Adrenal gland (tissue), 5 donors: ENCODE measurements at regions not wholly inside any gene's neighbourhood (a gene's known extent, or its start where the extent isn't known, plus 50 kb on each side); places are given as distances from the start of the nearest gene placed in this dataset.

Experiments used
- POLR2A ChIP-seq, 2 donors: fragments of 450-650 bp; IDR thresholded peaks; one replicate each; pipeline ENCODE4 v1.6.1; 2017; ENCODE audit warnings: antibody characterized with exemption in 2 of 2, mild to moderate bottlenecking in 2 of 2, moderate library complexity in 1 of 2
- TF ChIP-seq, protein P1 (sequence below), 6 experiments: fragments of 450-650 bp in 4 of 6; fragments of 200-600 bp in 2 of 6; sonication (generic) in 1 of 6; IDR thresholded peaks; 1 replicate in 5 of 6; 2 replicates in 1 of 6; pipeline versions ENCODE4 v1.5.1 to v1.8.0; 2016 to 2021; ENCODE audit warnings: antibody characterized with exemption in 6 of 6, mild to moderate bottlenecking in 2 of 6, moderate library complexity in 1 of 6
- donor health status: DM: no; HTN: no; CAD: no.

DNA sequence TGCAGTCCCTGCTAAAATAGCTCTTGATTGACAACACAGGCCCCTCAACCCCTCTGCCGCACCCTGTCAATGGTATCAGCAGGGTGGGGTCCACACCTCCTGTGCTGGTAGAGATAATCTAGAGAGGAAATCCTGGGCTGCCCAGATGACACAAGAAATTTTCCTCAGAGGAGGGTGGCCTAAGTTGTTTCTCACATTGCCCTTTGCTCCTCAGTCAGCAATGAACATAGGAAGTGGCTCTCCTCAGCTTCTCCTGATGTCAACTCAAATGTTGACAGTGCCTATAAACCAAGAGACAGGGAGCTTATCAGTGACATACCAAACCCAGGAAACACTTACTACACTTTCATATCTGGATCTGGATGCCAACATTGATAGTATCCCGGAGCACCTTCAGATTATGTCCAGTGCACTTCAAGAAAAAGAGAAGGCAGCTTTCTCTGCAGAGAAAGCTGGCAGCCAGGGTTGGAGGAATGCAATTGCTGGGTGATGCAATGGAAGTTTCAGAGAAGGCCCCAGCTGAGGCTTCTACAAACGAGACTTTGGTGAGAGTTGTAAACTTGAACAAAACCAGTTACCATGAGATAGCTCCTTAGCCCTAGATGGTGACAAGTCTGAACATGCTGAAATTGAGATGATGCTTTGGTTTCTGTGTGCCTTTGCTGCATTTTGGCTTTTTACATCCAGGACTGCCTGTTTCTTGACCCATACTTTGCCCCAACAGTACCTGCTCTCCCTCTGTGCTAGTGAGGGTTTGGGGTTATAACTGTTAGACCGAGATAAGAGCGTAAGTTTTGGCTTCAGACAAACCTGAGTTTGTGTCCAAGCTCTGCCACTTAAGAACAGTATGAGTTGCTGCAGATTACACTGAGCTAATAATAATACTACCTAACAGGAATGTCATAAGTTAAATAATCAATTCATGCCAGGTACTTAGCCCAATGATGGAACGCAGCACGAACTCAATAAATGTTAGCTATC, 183.5 kb downstream of the NUAK1 start:
- TF ChIP-seq, protein P1, sequence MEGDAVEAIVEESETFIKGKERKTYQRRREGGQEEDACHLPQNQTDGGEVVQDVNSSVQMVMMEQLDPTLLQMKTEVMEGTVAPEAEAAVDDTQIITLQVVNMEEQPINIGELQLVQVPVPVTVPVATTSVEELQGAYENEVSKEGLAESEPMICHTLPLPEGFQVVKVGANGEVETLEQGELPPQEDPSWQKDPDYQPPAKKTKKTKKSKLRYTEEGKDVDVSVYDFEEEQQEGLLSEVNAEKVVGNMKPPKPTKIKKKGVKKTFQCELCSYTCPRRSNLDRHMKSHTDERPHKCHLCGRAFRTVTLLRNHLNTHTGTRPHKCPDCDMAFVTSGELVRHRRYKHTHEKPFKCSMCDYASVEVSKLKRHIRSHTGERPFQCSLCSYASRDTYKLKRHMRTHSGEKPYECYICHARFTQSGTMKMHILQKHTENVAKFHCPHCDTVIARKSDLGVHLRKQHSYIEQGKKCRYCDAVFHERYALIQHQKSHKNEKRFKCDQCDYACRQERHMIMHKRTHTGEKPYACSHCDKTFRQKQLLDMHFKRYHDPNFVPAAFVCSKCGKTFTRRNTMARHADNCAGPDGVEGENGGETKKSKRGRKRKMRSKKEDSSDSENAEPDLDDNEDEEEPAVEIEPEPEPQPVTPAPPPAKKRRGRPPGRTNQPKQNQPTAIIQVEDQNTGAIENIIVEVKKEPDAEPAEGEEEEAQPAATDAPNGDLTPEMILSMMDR (IDR thresholded peaks at IDR 0.05) = no peak
- TF ChIP-seq POLR2A (IDR thresholded peaks at IDR 0.05) = no peak
